ENCODE measurements at regions not wholly inside any gene's neighbourhood (a gene's known extent, or its start where the extent isn't known, plus 50 kb on each side); places are given as distances from the start of the nearest gene placed in this dataset.

GRCh38 chr7:35501681-35502080 lies 193.3 kb downstream of the HERPUD2 start:
- no peak for DNase-seq (ENCODE audit: low spot score)

GRCh38 chr7:35499226-35499625 lies 195.7 kb downstream of the HERPUD2 start:
- DNase-seq (ENCODE audit: low spot score), result no peak

GRCh38 chr7:35498416-35498815 lies 196.5 kb downstream of the HERPUD2 start:
- DNase-seq (ENCODE audit: low spot score), result no peak

- DNase-seq (ENCODE audit: low spot score), result no peak
Measured at GRCh38 chr7:35495844-35496243, 199.1 kb downstream of the HERPUD2 start.

- DNase-seq (ENCODE audit: low spot score), result no peak
Measured at GRCh38 chr7:35495377-35495776, 199.6 kb downstream of the HERPUD2 start.

- DNase-seq (ENCODE audit: low spot score), result no peak
Measured at GRCh38 chr7:35494407-35494806, 200.5 kb downstream of the HERPUD2 start.

- no peak for DNase-seq (ENCODE audit: low spot score)
Measured at GRCh38 chr7:35492451-35493175, 202.3 kb downstream of the HERPUD2 start.

- DNase-seq (ENCODE audit: low spot score), result no peak
Measured at GRCh38 chr7:35491233-35491632, 203.7 kb downstream of the HERPUD2 start.

- no peak for DNase-seq (ENCODE audit: low spot score)
Measured at GRCh38 chr7:35487841-35488240, 207.1 kb downstream of the HERPUD2 start.

- DNase-seq (ENCODE audit: low spot score), result no peak
Measured at GRCh38 chr7:35487402-35487801, 207.5 kb downstream of the HERPUD2 start.

- DNase-seq (ENCODE audit: low spot score), result no peak
Measured at GRCh38 chr7:35485436-35485835, 209.5 kb downstream of the HERPUD2 start.

- DNase-seq (ENCODE audit: low spot score), result no peak
Measured at GRCh38 chr7:35483568-35483967, 211.4 kb downstream of the HERPUD2 start.

GRCh38 chr7:35482231-35482630 lies 212.7 kb downstream of the HERPUD2 start:
- no peak for DNase-seq (ENCODE audit: low spot score)

GRCh38 chr7:35480806-35481205 lies 214.1 kb downstream of the HERPUD2 start:
- DNase-seq (ENCODE audit: low spot score), result no peak

GRCh38 chr7:35477609-35478008 lies 217.3 kb downstream of the HERPUD2 start:
- DNase-seq (ENCODE audit: low spot score), result no peak

GRCh38 chr7:35474100-35474499 lies 220.2 kb upstream of the TBX20 start:
- no peak for DNase-seq (ENCODE audit: low spot score)

- DNase-seq (ENCODE audit: low spot score), result no peak
Measured at GRCh38 chr7:35468606-35469005, 214.7 kb upstream of the TBX20 start.

- DNase-seq (ENCODE audit: low spot score), result no peak
Measured at GRCh38 chr7:35467456-35467978, 213.6 kb upstream of the TBX20 start.

- DNase-seq (ENCODE audit: low spot score), result no peak
Measured at GRCh38 chr7:35465791-35466336, 212.0 kb upstream of the TBX20 start.

- no peak for DNase-seq (ENCODE audit: low spot score)
Measured at GRCh38 chr7:35463751-35464150, 209.9 kb upstream of the TBX20 start.

GRCh38 chr7:35463176-35463700 lies 209.3 kb upstream of the TBX20 start:
- no peak for DNase-seq (ENCODE audit: low spot score)

- DNase-seq (ENCODE audit: low spot score), result no peak
Measured at GRCh38 chr7:35454575-35455385, 200.9 kb upstream of the TBX20 start.

Data from CD4-positive, alpha-beta T cell treated with Interleukin-6 at 100 ng/mL for 8 hours (primary cell).